Ishikawa (cell line): ENCODE measurements at regions not wholly inside any gene's neighbourhood (a gene's known extent, or its start where the extent isn't known, plus 50 kb on each side); places are given as distances from the start of the nearest gene placed in this dataset.

Source experiments
- CEBPB ChIP-seq: IDR thresholded peaks from 2 replicates; pipeline ENCODE4 v1.6.1; 2012
- CREB1 ChIP-seq: IDR thresholded peaks from 2 replicates; pipeline ENCODE4 v1.6.1; 2012; ENCODE audit warnings: low read depth
- EGR1 ChIP-seq: IDR thresholded peaks from 2 replicates; pipeline ENCODE4 v1.6.1; 2012
- EP300 ChIP-seq: IDR thresholded peaks from 2 replicates; pipeline ENCODE4 v1.6.1; 2012; ENCODE audit warnings: borderline replicate concordance
- FOXM1 ChIP-seq: IDR thresholded peaks from 2 replicates; pipeline ENCODE4 v1.6.1; 2012; ENCODE audit warnings: low read depth, borderline replicate concordance
- NFIC ChIP-seq: IDR thresholded peaks from 2 replicates; pipeline ENCODE4 v1.6.1; 2012
- RAD21 ChIP-seq: IDR thresholded peaks from 2 replicates; pipeline ENCODE4 v1.6.1; 2012; ENCODE audit warnings: low read depth
- TAF1 ChIP-seq: IDR thresholded peaks from 2 replicates; pipeline ENCODE4 v1.6.1; 2012; ENCODE audit warnings: low read depth, mild to moderate bottlenecking
- TCF12 ChIP-seq: IDR thresholded peaks from 2 replicates; pipeline ENCODE4 v1.6.1; 2012; ENCODE audit warnings: low read depth
- TEAD4 ChIP-seq: IDR thresholded peaks from 2 replicates; pipeline ENCODE4 v1.6.1; 2012
- YY1 ChIP-seq: IDR thresholded peaks from 2 replicates; pipeline ENCODE4 v1.6.1; 2012; ENCODE audit warnings: low read depth
- ZBTB7A ChIP-seq: IDR thresholded peaks from 2 replicates; pipeline ENCODE4 v1.6.1; 2012; ENCODE audit warnings: low read depth
- TF ChIP-seq, protein P1 (sequence below): IDR thresholded peaks from 2 replicates; pipeline ENCODE4 v1.6.1; 2012; ENCODE audit warnings: low read depth, mild to moderate bottlenecking
- TF ChIP-seq, protein P2 (sequence below): IDR thresholded peaks from 2 replicates; pipeline ENCODE4 v1.6.1; 2012
- TF ChIP-seq, protein P3 (sequence below): IDR thresholded peaks from 2 replicates; pipeline ENCODE4 v1.6.1; 2012

DNA sequence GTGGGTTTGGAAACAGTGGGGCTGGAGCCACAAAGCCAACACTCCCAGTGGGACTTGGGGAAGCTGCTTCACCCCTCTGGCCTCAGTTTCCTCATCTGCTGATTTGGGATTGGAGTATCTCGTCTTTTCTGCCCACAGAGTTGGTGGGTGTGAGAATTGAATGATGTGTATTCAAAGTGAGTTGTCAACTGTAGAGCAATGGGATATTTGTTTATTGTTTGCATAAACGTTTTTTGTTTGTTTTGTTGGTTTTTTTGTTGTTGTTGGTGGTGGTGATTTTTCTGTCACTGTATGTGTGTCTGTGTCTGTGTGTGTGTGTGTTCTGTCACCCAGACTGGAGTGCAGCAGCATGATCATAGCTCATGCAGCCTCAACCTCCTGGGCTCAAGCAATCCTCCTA is 542.0 kb downstream of the MIAT start:
- TF ChIP-seq ZBTB7A (no peak), EGR1 (no peak), FOXM1 (no peak), CEBPB (no peak), EP300 (no peak)
- TF ChIP-seq, protein P1, sequence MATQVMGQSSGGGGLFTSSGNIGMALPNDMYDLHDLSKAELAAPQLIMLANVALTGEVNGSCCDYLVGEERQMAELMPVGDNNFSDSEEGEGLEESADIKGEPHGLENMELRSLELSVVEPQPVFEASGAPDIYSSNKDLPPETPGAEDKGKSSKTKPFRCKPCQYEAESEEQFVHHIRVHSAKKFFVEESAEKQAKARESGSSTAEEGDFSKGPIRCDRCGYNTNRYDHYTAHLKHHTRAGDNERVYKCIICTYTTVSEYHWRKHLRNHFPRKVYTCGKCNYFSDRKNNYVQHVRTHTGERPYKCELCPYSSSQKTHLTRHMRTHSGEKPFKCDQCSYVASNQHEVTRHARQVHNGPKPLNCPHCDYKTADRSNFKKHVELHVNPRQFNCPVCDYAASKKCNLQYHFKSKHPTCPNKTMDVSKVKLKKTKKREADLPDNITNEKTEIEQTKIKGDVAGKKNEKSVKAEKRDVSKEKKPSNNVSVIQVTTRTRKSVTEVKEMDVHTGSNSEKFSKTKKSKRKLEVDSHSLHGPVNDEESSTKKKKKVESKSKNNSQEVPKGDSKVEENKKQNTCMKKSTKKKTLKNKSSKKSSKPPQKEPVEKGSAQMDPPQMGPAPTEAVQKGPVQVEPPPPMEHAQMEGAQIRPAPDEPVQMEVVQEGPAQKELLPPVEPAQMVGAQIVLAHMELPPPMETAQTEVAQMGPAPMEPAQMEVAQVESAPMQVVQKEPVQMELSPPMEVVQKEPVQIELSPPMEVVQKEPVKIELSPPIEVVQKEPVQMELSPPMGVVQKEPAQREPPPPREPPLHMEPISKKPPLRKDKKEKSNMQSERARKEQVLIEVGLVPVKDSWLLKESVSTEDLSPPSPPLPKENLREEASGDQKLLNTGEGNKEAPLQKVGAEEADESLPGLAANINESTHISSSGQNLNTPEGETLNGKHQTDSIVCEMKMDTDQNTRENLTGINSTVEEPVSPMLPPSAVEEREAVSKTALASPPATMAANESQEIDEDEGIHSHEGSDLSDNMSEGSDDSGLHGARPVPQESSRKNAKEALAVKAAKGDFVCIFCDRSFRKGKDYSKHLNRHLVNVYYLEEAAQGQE: no peak
- TF ChIP-seq, protein P2, sequence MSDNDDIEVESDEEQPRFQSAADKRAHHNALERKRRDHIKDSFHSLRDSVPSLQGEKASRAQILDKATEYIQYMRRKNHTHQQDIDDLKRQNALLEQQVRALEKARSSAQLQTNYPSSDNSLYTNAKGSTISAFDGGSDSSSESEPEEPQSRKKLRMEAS: no peak

DNA sequence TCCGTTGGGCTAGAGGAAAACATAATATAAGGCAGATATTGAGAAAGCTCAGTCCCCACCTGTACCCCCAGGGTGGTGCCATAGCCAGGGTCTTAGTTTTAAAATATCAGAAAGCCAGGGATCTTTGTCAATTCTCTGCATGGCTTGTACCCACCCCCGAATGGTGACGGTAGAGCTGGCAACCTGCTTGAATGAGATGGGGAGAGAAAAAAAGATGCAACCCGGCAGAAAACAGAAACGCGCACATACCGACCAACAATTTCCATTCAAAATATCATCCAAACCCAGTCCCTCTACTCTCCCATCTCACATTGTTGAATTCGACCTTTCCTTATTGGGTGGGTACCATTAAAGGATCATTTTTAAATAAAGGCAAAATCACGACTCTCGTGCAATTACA is 543.9 kb downstream of the MIAT start:
- TF ChIP-seq TEAD4 (no peak), FOXM1 (no peak), RAD21 (no peak), CEBPB (no peak), NFIC (no peak), ZBTB7A (no peak), YY1 (no peak), EP300 (no peak), TAF1 (no peak), EGR1 (no peak), TCF12 (no peak)
- TF ChIP-seq, protein P1: no peak
- TF ChIP-seq, protein P2: no peak
- TF ChIP-seq, protein P3, sequence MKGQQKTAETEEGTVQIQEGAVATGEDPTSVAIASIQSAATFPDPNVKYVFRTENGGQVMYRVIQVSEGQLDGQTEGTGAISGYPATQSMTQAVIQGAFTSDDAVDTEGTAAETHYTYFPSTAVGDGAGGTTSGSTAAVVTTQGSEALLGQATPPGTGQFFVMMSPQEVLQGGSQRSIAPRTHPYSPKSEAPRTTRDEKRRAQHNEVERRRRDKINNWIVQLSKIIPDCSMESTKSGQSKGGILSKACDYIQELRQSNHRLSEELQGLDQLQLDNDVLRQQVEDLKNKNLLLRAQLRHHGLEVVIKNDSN: no peak

DNA sequence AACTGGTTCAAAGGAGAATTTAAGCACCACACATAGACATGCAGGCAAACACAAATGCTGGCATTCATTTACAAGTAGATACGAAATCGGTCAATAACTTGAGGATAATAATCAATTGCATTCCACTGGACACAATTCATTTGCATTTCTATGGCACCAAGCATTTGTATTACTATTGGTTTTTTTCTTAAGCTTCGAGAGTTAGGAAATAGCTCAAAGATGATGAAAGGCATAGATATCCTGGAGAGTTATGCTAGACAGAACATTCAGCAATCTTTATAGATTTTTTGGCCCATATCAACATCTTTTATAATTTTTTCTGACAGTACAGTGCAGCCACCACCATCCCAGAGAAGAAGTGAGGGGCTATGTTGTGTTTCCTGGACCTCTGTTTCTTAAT is 544.4 kb downstream of the MIAT start:
- TF ChIP-seq FOXM1: no peak

DNA sequence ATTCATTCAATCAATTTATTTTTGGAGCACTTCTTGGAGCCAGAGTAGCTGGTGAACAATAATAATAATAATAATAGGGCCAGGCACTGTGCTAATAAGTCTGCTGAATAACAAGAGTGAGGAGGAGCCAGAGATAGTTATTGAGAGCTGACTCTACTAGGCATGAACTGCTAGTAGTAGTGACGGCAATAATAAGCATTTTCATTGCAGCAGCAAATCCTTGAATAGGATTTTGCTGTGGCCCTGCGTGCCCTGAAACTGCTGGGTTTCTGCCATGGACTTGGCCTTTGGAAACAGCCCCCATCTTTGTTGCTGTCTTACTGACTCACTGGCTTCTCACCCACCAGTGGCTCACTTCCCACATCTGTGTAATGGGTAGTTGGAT is 545.9 kb downstream of the MIAT start:
- TF ChIP-seq TAF1 (no peak), CEBPB (no peak), TEAD4 (no peak), YY1 (no peak), TCF12 (no peak), EGR1 (no peak), CREB1 (no peak), ZBTB7A (no peak), EP300 (no peak)
- TF ChIP-seq, protein P1: no peak
- TF ChIP-seq, protein P3: no peak

DNA sequence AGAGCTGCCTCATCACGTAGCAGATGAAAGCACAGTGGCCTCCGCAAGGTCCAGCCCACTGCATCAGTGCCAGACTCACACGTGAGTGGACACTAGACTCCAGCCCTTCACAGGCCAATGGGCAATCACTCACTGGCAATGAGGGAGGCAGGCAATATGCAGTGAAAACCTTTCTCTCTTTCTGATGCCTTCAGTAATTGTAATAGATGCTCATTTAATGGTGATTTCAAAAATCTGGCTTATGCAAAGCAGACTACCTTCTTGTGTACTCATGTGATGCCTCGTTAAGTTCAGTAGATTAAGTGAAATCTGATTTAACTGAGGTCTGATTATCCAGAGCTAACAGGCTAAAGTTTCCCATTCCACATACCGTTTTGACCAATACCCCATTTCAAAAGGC is 546.9 kb downstream of the MIAT start:
- TF ChIP-seq YY1 (no peak), TAF1 (no peak), CREB1 (no peak), CEBPB (no peak), TEAD4 (no peak), FOXM1 (no peak), EGR1 (no peak), ZBTB7A (no peak), TCF12 (no peak), NFIC (no peak), EP300 (no peak), RAD21 (no peak)
- TF ChIP-seq, protein P1: no peak
- TF ChIP-seq, protein P2: no peak
- TF ChIP-seq, protein P3: no peak
